Stomach (tissue), 8 donors: ENCODE measurements at regions not wholly inside any gene's neighbourhood (a gene's known extent, or its start where the extent isn't known, plus 50 kb on each side); places are given as distances from the start of the nearest gene placed in this dataset.
A peak's percentile ranks its signal among the peaks of the same experiment; 100 is the strongest.

Source experiments
- DNase-seq, 2 donors: peaks; one replicate each; pipeline versions ENCODE4 v3.0.0 to v3.0.0-alpha.2; 2013 to 2019
- H3K27ac ChIP-seq, 5 donors: fragments of 200-600 bp in 4 of 5; sonication (generic) in 4 of 5; one replicate each; pipeline ENCODE4 v1.5.1; 2013 to 2019; ENCODE audit warnings: mild to moderate bottlenecking in 1 of 5, moderate library complexity in 1 of 5
- H3K27me3 ChIP-seq, 3 donors: fragments of 200-600 bp; sonication (generic); one replicate each; pipeline ENCODE4 v1.5.1; 2017 to 2019; ENCODE audit warnings: mixed run types in 1 of 3
- H3K36me3 ChIP-seq, 4 donors: fragments of 200-600 bp; sonication (generic); 1 replicate in 3 of 4; 2 replicates in 1 of 4; pipeline ENCODE4 v1.5.1; 2016 to 2019
- H3K4me1 ChIP-seq, 4 donors: fragments of 200-600 bp; sonication (generic); one replicate each; pipeline ENCODE4 v1.5.1; 2016 to 2019
- H3K4me3 ChIP-seq, 4 donors: fragments of 200-600 bp; sonication (generic) in 3 of 4; one replicate each; pipeline ENCODE4 v1.5.1; 2016 to 2019; ENCODE audit warnings: mild to moderate bottlenecking in 1 of 4
- H3K9me3 ChIP-seq, 4 donors: fragments of 200-600 bp; sonication (generic); one replicate each; pipeline ENCODE4 v1.5.1; 2016 to 2019
- CTCF ChIP-seq, 7 experiments: fragments of 450-650 bp in 4 of 7; fragments of 200-600 bp in 3 of 7; sonication (generic) in 3 of 7; IDR thresholded peaks; one replicate each; pipeline ENCODE4 v1.5.1; 2016 to 2019; ENCODE audit warnings: antibody characterized with exemption in 7 of 7, control low read depth in 2 of 7, mild to moderate bottlenecking in 1 of 7
- EP300 ChIP-seq: sonication (generic); formaldehyde crosslinking; IDR thresholded peaks from one replicate; pipeline ENCODE4 v1.6.1; 2017; ENCODE audit warnings: antibody characterized with exemption
- POLR2A ChIP-seq, 4 donors: fragments of 450-650 bp; IDR thresholded peaks; one replicate each; pipeline ENCODE4 v1.6.1; 2016; ENCODE audit warnings: antibody characterized with exemption in 4 of 4, control low read depth in 2 of 4, mild to moderate bottlenecking in 1 of 4, moderate library complexity in 1 of 4
- POLR2AphosphoS5 ChIP-seq, 3 donors: sonication (generic); formaldehyde crosslinking; IDR thresholded peaks; one replicate each; pipeline ENCODE4 v1.6.1; 2016; ENCODE audit warnings: antibody characterized with exemption in 3 of 3
- WGBS, 5 donors: extraction: QIAGEN DNeasy Blood & Tissue Kit in 3 of 5; methylation state at CpG; one replicate each; pipeline versions ENCODE4 v1.1.5 to v1.1.7; 2013 to 2018; 5-methylcytosine and 5-hydroxymethylcytosine counted together
- intact Hi-C: fragments of 100-400 bp; cut with DNase I; formaldehyde crosslinking; loops from one replicate; pipeline ENCODE4 v1.15.1; 2023; ENCODE audit warnings: low total_unique reads
- donor health status: healthy with polysubstance abuse.
- donor health status: Bipolar disorder and iron deficiency.
- donor health status: healthy.

DNA sequence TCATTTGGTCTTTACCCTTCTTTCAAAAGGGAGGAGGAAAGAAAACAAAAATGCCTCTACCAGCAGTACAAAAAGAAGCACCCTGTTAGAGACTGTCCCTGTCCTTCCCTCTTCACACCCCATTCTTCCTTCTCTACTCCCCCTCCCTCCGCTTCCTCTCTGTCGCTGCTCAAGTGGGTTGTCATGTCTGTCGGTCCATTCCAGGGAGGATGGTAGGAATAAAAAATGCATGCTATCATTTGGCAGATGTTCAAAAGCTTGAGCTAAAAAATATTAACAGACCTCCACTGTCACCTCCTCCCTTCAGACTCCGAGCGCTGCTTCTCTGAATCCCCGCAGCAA is 482.0 kb downstream of the BCL11A start:
- TF ChIP-seq POLR2A (IDR thresholded peaks at IDR 0.05) (no peak), CTCF (IDR thresholded peaks at IDR 0.05) (no peak), POLR2AphosphoS5 (IDR thresholded peaks at IDR 0.05) (no peak), EP300 (no peak)
- no peaks in the 10 kb centered on the region for H3K9me3 ChIP-seq
- DNase-seq: no peak
- H3K4me1 ChIP-seq: peaks cover 0 to 5% (median 0%) of the 10 kb centered on the region in 4 donors
- H3K36me3 ChIP-seq: no peaks in the 10 kb centered on the region
- no peak overlapping the region for H3K4me3 ChIP-seq
- no peak overlapping the region for H3K27ac ChIP-seq
- H3K27me3 ChIP-seq: no peaks in the 10 kb centered on the region
- intact Hi-C loops: no loop called here
- 70 to 82% (median 77%) methylated on average over 6 of the region's 6 CpGs for WGBS, 5 donors

DNA sequence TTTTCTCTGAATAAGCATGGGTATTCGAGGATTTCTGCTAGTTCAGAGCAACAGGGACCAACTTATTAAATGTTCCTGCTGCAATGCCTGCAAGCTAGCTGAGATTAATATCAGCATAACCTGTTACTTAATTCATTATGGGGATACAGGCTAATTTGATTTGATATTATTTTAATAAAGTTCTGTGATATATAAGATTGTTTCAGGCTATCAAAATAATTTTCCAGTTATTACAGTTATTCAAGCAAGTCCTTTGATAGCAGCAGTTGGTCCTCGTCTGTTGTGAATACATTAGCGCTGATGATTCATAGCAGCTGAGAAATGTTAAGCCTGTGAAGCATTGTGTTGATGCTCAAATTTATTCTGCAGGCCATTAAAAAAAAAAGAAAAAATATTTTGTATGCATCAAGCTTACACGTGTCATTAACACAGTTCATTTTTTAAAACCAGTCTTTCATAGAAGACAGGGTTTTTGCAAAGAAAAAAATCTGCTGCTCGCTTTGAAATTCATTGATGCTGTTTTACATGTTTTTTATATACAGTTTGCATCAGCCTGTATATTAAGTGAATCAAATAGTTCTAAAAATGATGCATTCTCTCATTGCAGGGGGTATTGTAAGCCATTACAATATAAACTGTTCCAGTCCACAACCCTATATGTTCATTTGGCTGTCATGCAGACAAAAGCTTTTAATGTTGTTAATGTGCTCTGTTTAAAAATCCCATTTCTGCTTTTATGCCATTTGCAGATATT is 482.5 kb downstream of the BCL11A start:
- Histone ChIP-seq H3K4me1 (peaks cover 0 to 5% (median 0%) of the 10 kb centered on the region in 4 donors), H3K27ac (no peak overlapping the region), H3K36me3 (no peaks in the 10 kb centered on the region), H3K9me3 (no peaks in the 10 kb centered on the region), H3K27me3 (no peaks in the 10 kb centered on the region), H3K4me3 (no peak overlapping the region)
- WGBS, 5 donors: 56 to 74% (median 64%) methylated on average over 5 of the region's 5 CpGs
- no peak for TF ChIP-seq EP300
- no peak for TF ChIP-seq CTCF (IDR thresholded peaks at IDR 0.05)
- TF ChIP-seq POLR2AphosphoS5 (IDR thresholded peaks at IDR 0.05): no peak
- no peak for TF ChIP-seq POLR2A (IDR thresholded peaks at IDR 0.05)
- DNase-seq: peak in 1 of 2 donors; percentile 34
- intact Hi-C loops: no loop called here

GRCh38 chr2:60070196-60070595 is 483.3 kb downstream of the BCL11A start:
- H3K36me3 ChIP-seq: no peaks in the 10 kb centered on the region
- TF ChIP-seq POLR2AphosphoS5 (IDR thresholded peaks at IDR 0.05): no peak
- no peak for TF ChIP-seq EP300
- no peak for TF ChIP-seq CTCF (IDR thresholded peaks at IDR 0.05)
- no peak for TF ChIP-seq POLR2A (IDR thresholded peaks at IDR 0.05)
- 21 to 38% (median 35%) methylated on average over 5 of the region's 5 CpGs for WGBS, 5 donors
- H3K9me3 ChIP-seq: no peaks in the 10 kb centered on the region
- H3K27ac ChIP-seq: no peak overlapping the region
- no peaks in the 10 kb centered on the region for H3K27me3 ChIP-seq
- intact Hi-C loops: no loop called here
- DNase-seq: no peak
- no peak overlapping the region for H3K4me3 ChIP-seq
- peaks cover 0 to 5% (median 0%) of the 10 kb centered on the region in 4 donors for H3K4me1 ChIP-seq

GRCh38 chr2:60068755-60069154 is 484.7 kb downstream of the BCL11A start:
- Histone ChIP-seq H3K4me3 (no peak overlapping the region), H3K27me3 (no peaks in the 10 kb centered on the region), H3K27ac (no peak overlapping the region), H3K36me3 (no peaks in the 10 kb centered on the region), H3K4me1 (peaks cover 0 to 5% (median 0%) of the 10 kb centered on the region in 4 donors), H3K9me3 (no peaks in the 10 kb centered on the region)
- no peak for DNase-seq
- intact Hi-C loops: no loop called here
- TF ChIP-seq CTCF (IDR thresholded peaks at IDR 0.05) (no peak), EP300 (no peak), POLR2AphosphoS5 (IDR thresholded peaks at IDR 0.05) (no peak), POLR2A (IDR thresholded peaks at IDR 0.05) (no peak)
- WGBS, 5 donors: 61 to 96% (median 79%) methylated on average over 4 of the region's 4 CpGs
